GM12864 (cell line): ENCODE measurements at regions not wholly inside any gene's neighbourhood (a gene's known extent, or its start where the extent isn't known, plus 50 kb on each side); places are given as distances from the start of the nearest gene placed in this dataset.

Experiments
- DNase-seq: peaks from one replicate; pipeline ENCODE4 v3.0.0-alpha.2; 2011; ENCODE audit warnings: low read depth
- H3K4me3 ChIP-seq: 2 replicates; pipeline ENCODE4 v1.5.1; 2011; ENCODE audit warnings: mild to moderate bottlenecking, low read depth, low read length, control low read depth
- TF ChIP-seq, protein P1 (sequence below): IDR thresholded peaks from 2 replicates; pipeline ENCODE4 v1.5.1; 2011; ENCODE audit warnings: low read depth, mild to moderate bottlenecking, moderate library complexity, low read length, control low read depth, inconsistent platforms; ENCODE audit errors: missing control alignments

DNA sequence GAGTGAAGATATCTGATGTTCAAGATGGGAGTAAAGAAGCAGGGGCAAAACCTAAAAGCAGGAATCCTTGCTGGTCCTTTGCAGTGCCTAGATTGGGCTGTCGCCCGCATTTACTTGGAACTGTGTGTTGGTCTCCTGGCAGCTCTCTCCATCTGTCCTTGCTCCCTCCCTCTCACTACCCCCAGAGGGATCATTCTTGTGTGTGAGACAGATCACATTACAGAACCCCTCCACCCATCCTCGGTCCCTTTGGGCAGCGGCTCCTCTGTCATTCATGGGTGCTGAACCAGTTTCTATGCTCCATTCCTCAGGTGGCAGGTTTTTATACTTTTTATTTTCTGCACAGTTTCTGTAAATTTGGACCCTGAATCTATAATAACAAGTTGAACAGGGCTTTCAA, 99.4 kb upstream of the MYOCD start:
- TF ChIP-seq, protein P1, sequence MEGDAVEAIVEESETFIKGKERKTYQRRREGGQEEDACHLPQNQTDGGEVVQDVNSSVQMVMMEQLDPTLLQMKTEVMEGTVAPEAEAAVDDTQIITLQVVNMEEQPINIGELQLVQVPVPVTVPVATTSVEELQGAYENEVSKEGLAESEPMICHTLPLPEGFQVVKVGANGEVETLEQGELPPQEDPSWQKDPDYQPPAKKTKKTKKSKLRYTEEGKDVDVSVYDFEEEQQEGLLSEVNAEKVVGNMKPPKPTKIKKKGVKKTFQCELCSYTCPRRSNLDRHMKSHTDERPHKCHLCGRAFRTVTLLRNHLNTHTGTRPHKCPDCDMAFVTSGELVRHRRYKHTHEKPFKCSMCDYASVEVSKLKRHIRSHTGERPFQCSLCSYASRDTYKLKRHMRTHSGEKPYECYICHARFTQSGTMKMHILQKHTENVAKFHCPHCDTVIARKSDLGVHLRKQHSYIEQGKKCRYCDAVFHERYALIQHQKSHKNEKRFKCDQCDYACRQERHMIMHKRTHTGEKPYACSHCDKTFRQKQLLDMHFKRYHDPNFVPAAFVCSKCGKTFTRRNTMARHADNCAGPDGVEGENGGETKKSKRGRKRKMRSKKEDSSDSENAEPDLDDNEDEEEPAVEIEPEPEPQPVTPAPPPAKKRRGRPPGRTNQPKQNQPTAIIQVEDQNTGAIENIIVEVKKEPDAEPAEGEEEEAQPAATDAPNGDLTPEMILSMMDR = no peak
- no peak for DNase-seq
- H3K4me3 ChIP-seq = no peak overlapping the region

DNA sequence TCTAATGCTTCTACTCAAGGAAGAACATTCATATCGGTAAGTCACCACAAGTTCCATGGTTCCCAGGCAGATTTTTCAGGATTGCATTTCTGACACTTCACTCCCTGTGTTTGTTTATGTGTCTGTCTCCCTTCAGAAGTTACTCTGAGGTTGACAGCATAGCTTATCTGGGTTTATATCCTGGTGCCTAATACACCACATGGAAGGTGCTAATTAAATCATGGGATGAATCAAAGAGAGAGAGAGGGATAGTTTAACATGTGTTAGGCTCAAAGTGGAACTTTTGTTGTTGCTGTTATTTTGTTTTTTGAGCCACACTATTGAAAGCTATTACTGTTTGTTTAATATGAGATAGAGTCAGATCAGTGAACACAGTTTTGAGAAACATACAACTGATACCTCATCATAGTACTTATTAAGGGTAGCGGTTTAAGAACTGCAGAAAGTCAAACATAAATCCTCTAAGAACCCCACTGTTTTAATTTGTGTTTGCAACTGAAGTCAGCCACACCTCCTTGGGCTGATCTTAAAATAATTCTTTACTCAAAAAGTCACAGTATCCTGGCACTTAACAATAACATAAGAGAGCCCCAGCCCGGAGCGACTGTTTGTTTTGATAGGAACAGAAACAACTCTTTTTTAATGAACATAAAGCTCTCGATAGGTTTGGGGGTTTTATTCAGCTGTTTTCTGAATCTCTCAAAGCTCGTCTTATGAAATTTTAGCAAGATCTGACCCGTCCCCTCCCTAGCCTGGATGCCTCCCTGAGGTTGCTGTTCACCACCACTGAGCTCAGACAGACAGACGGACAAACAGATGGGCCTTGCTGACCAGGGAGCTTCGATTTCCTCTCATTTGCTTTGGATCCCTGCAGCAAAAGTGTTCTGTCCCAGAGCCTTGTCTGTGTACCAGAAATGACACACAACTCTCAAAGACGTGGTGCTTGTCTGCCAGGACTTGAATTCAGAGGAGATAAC, 98.3 kb upstream of the MYOCD start:
- TF ChIP-seq, protein P1 = no peak
- H3K4me3 ChIP-seq = no peak overlapping the region
- no peak for DNase-seq

GRCh38 chr17:12568358-12569251, 97.1 kb upstream of the MYOCD start:
- H3K4me3 ChIP-seq = no peak overlapping the region
- TF ChIP-seq, protein P1 = no peak
- no peak for DNase-seq

- H3K4me3 ChIP-seq = no peak overlapping the region
- DNase-seq = no peak
- TF ChIP-seq, protein P1 = no peak
These were observed 94.1 kb upstream of the MYOCD start for GRCh38 chr17:12571606-12572005.

DNA sequence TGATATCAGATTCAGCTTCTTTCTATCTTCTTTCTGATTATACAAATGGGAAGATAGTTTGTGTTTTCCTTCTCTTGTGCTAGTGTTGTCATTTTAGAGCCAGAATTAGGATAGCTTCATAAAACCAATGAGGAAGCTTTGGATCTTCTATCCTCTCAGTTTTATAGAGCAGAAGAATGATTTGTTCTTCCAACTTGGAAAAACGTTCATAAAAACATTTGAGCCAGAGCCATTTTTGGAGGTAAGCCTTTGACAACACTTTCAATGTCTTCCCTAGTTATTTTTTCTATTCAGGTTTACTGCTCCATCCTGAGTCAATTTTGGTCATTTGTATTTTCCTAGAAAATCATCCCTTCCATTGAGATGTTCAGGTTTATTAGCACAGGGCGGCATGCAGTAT, 91.2 kb upstream of the MYOCD start:
- H3K4me3 ChIP-seq = no peak overlapping the region
- TF ChIP-seq, protein P1 = no peak
- DNase-seq = no peak

DNA sequence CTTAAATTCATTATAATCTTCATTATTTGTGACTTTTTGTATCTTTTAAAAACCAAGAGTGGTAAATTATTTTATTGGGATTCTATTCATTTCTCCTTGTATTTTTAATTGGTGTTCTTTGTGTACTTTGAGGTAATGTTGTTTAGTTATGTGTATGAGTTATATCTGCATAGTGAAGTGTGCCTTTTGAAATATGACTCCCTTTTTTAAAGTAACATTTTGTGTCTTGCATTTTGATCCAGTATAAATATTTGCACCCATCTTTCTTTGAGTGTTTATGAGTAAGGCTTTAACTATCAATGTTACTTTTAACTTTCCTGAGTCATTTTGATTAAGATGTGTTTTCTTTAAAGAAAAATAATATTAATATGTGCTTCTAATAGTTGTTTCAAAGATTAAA, 90.0 kb upstream of the MYOCD start:
- DNase-seq = no peak
- TF ChIP-seq, protein P1 = no peak
- H3K4me3 ChIP-seq = no peak overlapping the region
